ENCODE measurements at regions not wholly inside any gene's neighbourhood (a gene's known extent, or its start where the extent isn't known, plus 50 kb on each side); places are given as distances from the start of the nearest gene placed in this dataset.

DNA sequence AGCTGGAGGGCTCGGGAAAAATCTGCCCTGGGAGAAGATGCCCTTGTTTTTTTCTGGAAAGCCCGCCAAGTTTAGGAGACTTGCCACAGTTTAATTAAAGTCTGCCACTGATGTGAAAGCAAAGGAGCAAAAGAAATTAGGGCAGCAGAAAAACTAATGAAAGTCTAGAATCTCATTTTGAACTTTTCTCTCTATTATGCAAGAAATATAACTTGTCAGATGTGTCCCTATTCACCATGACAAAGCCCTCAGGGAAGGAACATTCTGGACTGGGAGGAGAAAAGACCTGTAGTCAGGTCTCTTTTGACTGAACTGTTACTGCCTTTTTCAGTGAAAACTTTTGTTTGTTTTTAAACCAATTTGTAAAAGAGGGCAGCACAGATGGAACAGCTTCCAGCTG, 715.5 kb downstream of the SORCS3 start:
- TF ChIP-seq, protein P1, sequence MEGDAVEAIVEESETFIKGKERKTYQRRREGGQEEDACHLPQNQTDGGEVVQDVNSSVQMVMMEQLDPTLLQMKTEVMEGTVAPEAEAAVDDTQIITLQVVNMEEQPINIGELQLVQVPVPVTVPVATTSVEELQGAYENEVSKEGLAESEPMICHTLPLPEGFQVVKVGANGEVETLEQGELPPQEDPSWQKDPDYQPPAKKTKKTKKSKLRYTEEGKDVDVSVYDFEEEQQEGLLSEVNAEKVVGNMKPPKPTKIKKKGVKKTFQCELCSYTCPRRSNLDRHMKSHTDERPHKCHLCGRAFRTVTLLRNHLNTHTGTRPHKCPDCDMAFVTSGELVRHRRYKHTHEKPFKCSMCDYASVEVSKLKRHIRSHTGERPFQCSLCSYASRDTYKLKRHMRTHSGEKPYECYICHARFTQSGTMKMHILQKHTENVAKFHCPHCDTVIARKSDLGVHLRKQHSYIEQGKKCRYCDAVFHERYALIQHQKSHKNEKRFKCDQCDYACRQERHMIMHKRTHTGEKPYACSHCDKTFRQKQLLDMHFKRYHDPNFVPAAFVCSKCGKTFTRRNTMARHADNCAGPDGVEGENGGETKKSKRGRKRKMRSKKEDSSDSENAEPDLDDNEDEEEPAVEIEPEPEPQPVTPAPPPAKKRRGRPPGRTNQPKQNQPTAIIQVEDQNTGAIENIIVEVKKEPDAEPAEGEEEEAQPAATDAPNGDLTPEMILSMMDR (IDR thresholded peaks at IDR 0.05), result no peak
- TF ChIP-seq EZH2 (IDR thresholded peaks at IDR 0.05; ENCODE audit: borderline replicate concordance, insufficient read depth, low read depth, low read length, poor library complexity, severe bottlenecking), result no peak

Data from B cell (primary cell).